Vagina (tissue), 2 donors: ENCODE measurements at regions not wholly inside any gene's neighbourhood (a gene's known extent, or its start where the extent isn't known, plus 50 kb on each side); places are given as distances from the start of the nearest gene placed in this dataset.

ENCODE experiments used
- CTCF ChIP-seq, 3 experiments: fragments of 450-650 bp in 2 of 3; fragments of 200-600 bp in 1 of 3; sonication (generic) in 1 of 3; IDR thresholded peaks; one replicate each; pipeline ENCODE4 v1.5.1; 2017 to 2019; ENCODE audit warnings: antibody characterized with exemption in 3 of 3, mild to moderate bottlenecking in 2 of 3, moderate library complexity in 2 of 3
- POLR2A ChIP-seq, 2 donors: fragments of 450-650 bp; IDR thresholded peaks; one replicate each; pipeline ENCODE4 v1.6.1; 2017; ENCODE audit warnings: antibody characterized with exemption in 2 of 2, mild to moderate bottlenecking in 2 of 2, moderate library complexity in 2 of 2
- POLR2AphosphoS5 ChIP-seq, 2 donors: sonication (generic); formaldehyde crosslinking; IDR thresholded peaks; one replicate each; pipeline ENCODE4 v1.9.0; 2017; ENCODE audit warnings: antibody characterized with exemption in 2 of 2, mild to moderate bottlenecking in 2 of 2, low read depth in 1 of 2; ENCODE audit not compliant: insufficient read depth in 1 of 2

GRCh38 chr11:39412117-39412516 is 2047.3 kb downstream of the LRRC4C start:
- TF ChIP-seq CTCF (IDR thresholded peaks at IDR 0.05) (no peak), POLR2AphosphoS5 (IDR thresholded peaks at IDR 0.05; ENCODE audit: insufficient read depth in 1 of 2, low read depth in 1 of 2) (no peak), POLR2A (IDR thresholded peaks at IDR 0.05) (no peak)
